T follicular helper cell (primary cell): ENCODE measurements at regions not wholly inside any gene's neighbourhood (a gene's known extent, or its start where the extent isn't known, plus 50 kb on each side); places are given as distances from the start of the nearest gene placed in this dataset.

Source experiments
- DNase-seq: peaks from one replicate; pipeline ENCODE4 v3.0.0-alpha.2; 2020; ENCODE audit warnings: low read depth

DNA sequence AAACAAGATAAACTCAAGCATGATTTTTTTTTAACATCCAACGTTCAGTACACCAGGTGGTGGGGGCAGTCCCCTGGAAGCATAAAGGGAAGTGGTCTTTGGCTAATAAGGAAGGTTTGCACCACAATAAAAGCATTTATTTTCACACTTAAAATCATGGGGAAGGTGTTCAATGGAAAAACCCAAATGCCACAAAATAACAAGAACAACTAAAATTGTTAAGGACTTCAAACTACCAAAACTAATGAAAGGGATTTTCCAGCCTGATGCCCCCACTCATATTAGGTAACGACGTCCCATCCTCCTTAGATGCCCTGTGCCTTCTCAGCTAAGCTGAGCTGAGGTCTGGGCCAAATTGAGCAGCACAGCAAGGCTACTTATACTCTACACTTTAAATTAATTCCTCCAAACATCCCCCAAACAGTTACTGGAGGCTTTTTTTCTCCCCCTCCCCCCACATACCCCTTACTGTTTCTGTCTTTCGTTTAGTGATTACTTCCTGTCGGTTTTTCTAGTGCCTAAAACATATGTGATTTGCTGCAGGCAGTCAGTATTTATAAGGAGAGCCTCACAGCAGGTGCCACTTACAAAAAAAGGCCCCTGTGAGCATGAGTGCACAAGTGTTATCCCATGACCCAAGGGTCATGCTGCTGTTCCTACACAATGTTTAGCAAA, 259.7 kb upstream of the ZNF608 start:
- no peak for DNase-seq

GRCh38 chr5:125010356-125010755, 263.9 kb upstream of the ZNF608 start:
- DNase-seq: no peak

DNA sequence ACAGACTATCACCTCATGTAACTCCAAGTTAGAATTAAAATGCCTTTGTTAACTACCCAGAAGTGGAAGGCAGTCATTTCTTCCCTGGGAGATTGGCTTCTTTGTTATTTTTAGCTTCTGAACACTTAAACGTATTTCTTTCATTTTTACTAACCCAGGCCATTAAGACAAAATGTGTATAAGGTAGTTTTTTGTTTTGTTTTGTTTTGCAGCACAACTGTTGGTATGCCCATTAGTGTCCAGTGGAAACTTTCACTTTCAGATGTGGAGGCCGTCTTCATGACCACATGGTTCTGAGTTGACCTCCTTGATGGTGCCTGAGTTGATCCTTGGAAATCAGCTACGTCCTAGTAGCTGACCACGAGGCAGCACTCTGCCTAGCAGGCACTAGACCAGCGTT, 264.6 kb upstream of the ZNF608 start:
- no peak for DNase-seq

GRCh38 chr5:125011419-125011818, 265.0 kb upstream of the ZNF608 start:
- DNase-seq: no peak

DNA sequence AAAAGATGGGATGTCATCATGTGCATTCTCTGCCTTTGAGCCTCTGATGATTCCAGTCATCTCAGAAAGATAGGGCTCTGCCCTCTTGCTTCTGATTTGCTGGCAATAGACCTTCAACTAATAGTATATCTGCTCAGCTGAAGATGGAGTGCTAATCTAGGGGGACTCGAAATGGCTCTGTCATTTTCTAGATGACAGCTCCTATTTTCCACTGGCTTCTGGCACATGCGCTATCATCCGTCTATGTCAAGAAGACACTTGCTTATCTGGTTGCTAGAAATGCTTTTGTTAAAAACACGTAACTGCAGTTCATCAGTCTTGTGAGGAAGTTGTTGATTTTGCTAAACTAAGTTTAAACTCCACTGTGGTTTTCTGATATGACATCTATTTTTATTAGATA, 265.5 kb upstream of the ZNF608 start:
- DNase-seq: no peak

- DNase-seq: no peak
Observed at GRCh38 chr5:125012727-125013451, 266.4 kb upstream of the ZNF608 start.

DNA sequence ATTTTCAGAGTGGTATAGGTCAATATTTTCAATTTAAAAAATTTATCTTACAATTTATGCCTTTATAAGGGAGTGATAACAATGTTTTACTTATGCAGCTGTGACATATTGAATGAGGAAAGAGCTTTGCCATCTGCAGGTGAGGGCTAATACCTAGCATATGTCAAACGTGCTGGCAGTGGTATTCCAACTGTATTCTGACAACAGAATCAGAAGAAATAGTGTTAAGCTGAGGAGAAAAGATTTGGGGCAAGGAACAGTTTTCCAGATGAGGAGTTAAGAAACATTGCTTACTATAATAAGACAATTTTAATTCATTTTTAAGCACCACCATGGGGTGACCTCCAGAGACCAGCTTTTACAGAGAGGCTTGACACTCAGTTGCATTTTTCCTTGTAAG, 267.8 kb upstream of the ZNF608 start:
- DNase-seq: no peak

DNA sequence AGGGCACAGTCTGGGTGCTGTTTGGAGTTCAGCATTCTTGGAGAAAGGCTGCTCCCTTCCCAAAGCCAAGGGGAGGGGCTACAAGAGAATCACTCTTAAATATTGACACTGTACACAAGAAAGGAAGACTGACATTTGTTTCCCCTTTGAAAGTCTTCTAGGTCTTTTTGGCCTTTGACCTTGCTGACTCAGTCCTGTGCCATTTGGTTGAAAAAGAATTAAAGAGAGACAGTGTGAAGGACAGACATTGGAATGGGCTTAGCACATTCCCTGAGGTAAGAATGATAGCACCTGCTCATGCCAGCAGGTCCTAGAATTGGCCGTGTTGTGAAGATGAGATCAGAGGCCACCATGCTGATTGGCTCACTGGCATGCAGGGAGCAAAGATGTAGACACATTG, 271.4 kb upstream of the ZNF608 start:
- DNase-seq: no peak

DNA sequence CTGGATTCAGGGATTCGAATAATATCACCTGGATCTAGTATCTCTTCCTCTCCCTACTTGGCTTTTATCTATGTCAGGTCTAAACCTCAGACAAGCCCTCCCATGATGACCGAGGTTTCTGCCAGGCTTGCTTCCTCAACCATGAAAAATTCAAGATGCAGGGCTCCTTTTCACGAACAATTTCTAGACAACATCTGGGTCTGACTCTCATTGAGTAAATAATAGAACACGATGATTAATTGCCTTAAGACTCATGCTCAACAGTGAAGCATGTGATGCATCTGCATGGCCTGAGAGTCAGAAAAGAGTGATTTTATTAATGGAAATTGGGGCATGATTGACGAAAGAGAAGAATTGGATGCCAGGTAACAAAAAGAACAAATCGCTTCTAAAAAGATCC, 277.2 kb upstream of the ZNF608 start:
- DNase-seq: no peak

GRCh38 chr5:125026867-125027731, 280.7 kb upstream of the ZNF608 start:
- no peak for DNase-seq

GRCh38 chr5:125032286-125032685, 285.8 kb upstream of the ZNF608 start:
- DNase-seq: no peak

GRCh38 chr5:125033602-125034001, 287.2 kb upstream of the ZNF608 start:
- DNase-seq: no peak

DNA sequence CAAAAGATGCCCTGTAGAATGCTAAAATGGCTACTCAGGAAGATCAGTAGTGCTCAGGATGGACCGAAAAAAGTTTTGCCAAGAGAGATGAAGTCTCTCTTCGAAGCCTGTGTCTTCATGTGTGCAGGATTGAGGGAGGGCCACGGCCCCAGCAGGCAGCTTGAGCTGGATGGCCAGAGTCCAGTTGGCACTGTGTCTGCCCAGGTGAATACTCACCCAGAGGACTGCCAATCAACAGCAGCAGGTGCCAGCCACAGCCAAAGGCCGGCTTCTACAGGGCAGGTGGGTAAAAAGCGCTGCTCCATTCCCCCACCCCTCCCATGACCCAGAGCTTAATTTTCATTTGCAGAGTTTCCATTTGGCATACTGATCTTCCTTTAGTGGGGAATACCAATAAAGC, 287.9 kb upstream of the ZNF608 start:
- DNase-seq: no peak

DNA sequence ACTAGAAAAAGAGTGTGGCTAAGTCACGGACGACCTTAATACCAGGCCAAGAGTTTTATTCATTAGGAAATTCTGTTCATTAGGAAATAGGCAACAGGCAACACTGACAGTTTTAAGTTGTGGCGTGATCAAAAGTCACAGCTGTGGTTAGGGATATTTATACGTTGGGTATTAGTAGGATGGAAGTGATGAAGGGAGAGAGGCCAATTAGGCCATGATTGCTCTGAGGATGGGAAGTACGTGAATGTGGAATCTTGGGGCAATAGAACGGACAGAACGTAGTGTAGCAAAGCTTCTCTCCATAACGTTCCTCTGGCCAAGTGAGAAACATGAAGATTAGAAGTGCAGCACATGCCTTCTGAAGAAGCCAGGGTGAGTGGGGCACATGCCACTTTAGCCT, 290.1 kb upstream of the ZNF608 start:
- DNase-seq: no peak

DNA sequence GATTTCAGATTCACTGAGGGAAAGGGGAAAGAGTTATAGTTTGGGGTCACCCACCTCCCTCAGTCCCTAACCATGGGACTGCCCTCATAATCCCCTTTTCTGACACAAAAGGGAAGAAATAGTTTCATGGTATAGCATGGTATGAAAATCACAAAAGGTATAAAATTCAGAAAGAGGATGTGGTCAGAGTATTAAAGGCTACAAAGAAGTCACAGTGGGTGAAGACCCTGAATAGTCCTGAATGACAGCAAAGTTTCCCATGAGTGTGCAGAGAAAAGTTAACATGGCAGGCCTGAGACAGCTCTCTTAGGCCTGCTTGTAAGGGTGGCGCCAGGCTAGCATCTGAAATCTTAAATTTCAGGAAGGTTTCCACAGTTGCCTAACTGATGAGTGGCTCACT, 290.6 kb upstream of the ZNF608 start:
- DNase-seq: no peak

GRCh38 chr5:125037530-125037929, 291.1 kb upstream of the ZNF608 start:
- DNase-seq: no peak

GRCh38 chr5:125038477-125038876, 292.0 kb upstream of the ZNF608 start:
- DNase-seq: no peak

- DNase-seq: no peak
Observed at GRCh38 chr5:125041798-125042197, 295.4 kb upstream of the ZNF608 start.

DNA sequence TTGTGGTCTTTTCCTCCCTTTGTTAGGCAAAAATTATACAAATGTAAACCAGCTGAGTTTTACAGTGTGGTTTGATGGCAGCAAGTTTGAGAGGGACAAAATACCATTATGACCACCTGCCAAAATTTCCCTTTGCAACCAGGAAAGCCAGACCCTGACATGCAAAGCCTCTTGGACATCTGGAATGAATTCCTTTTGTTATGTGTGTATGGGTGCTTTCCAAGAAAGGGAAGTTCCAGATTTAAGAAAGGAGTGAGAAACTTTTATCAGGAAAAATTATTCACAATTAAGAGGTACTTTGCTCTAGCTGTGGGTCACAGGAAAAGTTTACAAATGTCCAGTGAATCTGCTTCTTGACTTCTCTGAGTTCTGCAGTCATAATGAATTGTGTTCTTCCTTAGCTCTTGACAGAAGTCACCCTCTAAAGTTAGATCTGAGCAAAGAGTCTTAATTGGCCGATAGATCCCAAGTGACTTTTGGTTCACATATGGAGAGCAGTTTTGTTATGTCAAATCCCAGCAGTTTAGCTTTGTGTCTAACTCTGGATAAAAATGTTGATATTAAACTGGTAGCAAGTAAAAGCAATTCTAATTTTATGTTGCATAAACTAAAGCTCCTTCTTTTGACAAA, 295.9 kb upstream of the ZNF608 start:
- no peak for DNase-seq

DNA sequence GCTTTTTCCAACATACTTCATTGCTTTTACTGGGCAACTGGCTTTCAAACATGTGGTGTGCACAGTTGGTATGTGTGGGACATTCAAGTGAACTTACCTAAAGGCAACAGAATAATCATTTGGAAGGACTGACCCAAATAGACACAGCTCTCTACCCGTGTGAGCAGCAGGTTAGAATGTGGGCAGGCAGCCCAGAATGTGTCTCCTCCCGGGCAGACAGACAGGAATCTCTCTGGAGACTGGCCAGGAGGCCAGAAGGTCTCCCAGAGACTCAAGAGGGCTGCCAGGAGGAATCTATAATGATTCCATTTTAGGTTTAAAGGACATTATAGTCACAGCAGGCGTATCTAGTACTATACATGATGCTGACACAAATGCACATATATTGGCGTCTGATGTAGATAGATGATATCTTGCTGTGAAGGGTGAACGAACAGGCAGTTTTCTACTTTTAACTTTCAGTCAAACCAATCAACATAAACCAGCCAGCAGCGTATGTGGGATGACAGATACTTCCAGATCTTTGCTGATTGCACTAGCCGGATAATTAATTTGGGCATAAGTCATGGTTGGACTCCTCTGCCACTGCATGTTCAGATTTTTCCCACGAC, 297.4 kb upstream of the ZNF608 start:
- no peak for DNase-seq

- DNase-seq: no peak
Observed at GRCh38 chr5:125044491-125045282, 298.2 kb upstream of the ZNF608 start.
